ENCODE measurements at regions not wholly inside any gene's neighbourhood (a gene's known extent, or its start where the extent isn't known, plus 50 kb on each side); places are given as distances from the start of the nearest gene placed in this dataset.

GRCh38 chr16:62390214-62390613 is 354.0 kb upstream of the CDH8 start:
- TF ChIP-seq POLR2A (IDR thresholded peaks at IDR 0.05): no peak
- TF ChIP-seq, protein P1, sequence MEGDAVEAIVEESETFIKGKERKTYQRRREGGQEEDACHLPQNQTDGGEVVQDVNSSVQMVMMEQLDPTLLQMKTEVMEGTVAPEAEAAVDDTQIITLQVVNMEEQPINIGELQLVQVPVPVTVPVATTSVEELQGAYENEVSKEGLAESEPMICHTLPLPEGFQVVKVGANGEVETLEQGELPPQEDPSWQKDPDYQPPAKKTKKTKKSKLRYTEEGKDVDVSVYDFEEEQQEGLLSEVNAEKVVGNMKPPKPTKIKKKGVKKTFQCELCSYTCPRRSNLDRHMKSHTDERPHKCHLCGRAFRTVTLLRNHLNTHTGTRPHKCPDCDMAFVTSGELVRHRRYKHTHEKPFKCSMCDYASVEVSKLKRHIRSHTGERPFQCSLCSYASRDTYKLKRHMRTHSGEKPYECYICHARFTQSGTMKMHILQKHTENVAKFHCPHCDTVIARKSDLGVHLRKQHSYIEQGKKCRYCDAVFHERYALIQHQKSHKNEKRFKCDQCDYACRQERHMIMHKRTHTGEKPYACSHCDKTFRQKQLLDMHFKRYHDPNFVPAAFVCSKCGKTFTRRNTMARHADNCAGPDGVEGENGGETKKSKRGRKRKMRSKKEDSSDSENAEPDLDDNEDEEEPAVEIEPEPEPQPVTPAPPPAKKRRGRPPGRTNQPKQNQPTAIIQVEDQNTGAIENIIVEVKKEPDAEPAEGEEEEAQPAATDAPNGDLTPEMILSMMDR (IDR thresholded peaks at IDR 0.05): no peak

Data from testis (tissue), 2 donors.